Common myeloid progenitor, CD34-positive (primary cell): ENCODE measurements at regions not wholly inside any gene's neighbourhood (a gene's known extent, or its start where the extent isn't known, plus 50 kb on each side); places are given as distances from the start of the nearest gene placed in this dataset.

Source experiments
- CTCF ChIA-PET: fragments of 350-600 bp; sonication (Branson Sonifier 250); formaldehyde crosslinking; loops from one replicate; lab custom pipeline; 2021; ENCODE audit warnings: antibody characterized with exemption; lab: Charles Lee
- POLR2A ChIA-PET: fragments of 350-600 bp; sonication (Branson Sonifier 250); formaldehyde crosslinking; loops from one replicate; lab custom pipeline; 2021; ENCODE audit warnings: antibody characterized with exemption; lab: Charles Lee
- DNase-seq, 3 donors: peaks; one replicate each; pipeline versions ENCODE4 v3.0.0 to v3.0.0-alpha.2; 2013
- H3K27ac ChIP-seq, 2 experiments: 1 replicate in 1 of 2; 2 replicates in 1 of 2; pipeline ENCODE4 v1.7.0; 2013; ENCODE audit warnings: inconsistent platforms in 2 of 2, low read length in 2 of 2, mild to moderate bottlenecking in 2 of 2, low read depth in 1 of 2, moderate library complexity in 1 of 2; ENCODE audit not compliant: severe bottlenecking in 2 of 2, insufficient read depth in 1 of 2, poor library complexity in 1 of 2
- H3K27me3 ChIP-seq, 5 experiments: replicated peaks in 2 of 5; 1 replicate in 3 of 5; 2 replicates in 2 of 5; pipeline versions ENCODE4 v1.6.1 to v1.7.0; 2013; ENCODE audit warnings: low read length in 4 of 5, mild to moderate bottlenecking in 2 of 5, moderate library complexity in 2 of 5, inconsistent platforms in 1 of 5; ENCODE audit not compliant: insufficient read depth in 5 of 5, control insufficient read depth in 4 of 5
- H3K36me3 ChIP-seq, 4 experiments: 1 replicate in 2 of 4; 2 replicates in 2 of 4; pipeline versions ENCODE4 v1.6.1 to v1.7.0; 2013; ENCODE audit warnings: low read length in 3 of 4, control low read depth in 1 of 4, mild to moderate bottlenecking in 1 of 4; ENCODE audit not compliant: control insufficient read depth in 4 of 4, insufficient read depth in 4 of 4
- H3K4me1 ChIP-seq, 4 experiments: 1 replicate in 3 of 4; 2 replicates in 1 of 4; pipeline versions ENCODE4 v1.6.1 to v1.7.1; 2013; ENCODE audit warnings: low read length in 3 of 4, mild to moderate bottlenecking in 3 of 4, control low read depth in 1 of 4, inconsistent platforms in 1 of 4, moderate library complexity in 1 of 4; ENCODE audit not compliant: control insufficient read depth in 4 of 4, insufficient read depth in 4 of 4; ENCODE audit errors: control extremely low read depth in 1 of 4
- H3K4me3 ChIP-seq, 7 experiments: 1 replicate in 4 of 7; 2 replicates in 3 of 7; pipeline versions ENCODE4 v1.5.1 to v1.7.0; 2013; ENCODE audit warnings: mild to moderate bottlenecking in 7 of 7, low read length in 6 of 7, moderate library complexity in 6 of 7, inconsistent platforms in 2 of 7, low read depth in 2 of 7, control low read depth in 1 of 7; ENCODE audit not compliant: insufficient read depth in 4 of 7, control insufficient read depth in 1 of 7; ENCODE audit errors: extremely low read depth in 1 of 7
- H3K9me3 ChIP-seq, 5 experiments: 1 replicate in 4 of 5; 2 replicates in 1 of 5; pipeline versions ENCODE4 v1.6.1 to v1.7.1; 2013; ENCODE audit warnings: low read length in 4 of 5, mild to moderate bottlenecking in 2 of 5, inconsistent platforms in 1 of 5, low read depth in 1 of 5, moderate library complexity in 1 of 5; ENCODE audit not compliant: control insufficient read depth in 4 of 5, insufficient read depth in 2 of 5; ENCODE audit errors: control extremely low read depth in 1 of 5
- WGBS: methylation state at CpG from one replicate; pipeline ENCODE4 v1.1.5; 2013; ENCODE audit not compliant: insufficient coverage; 5-methylcytosine and 5-hydroxymethylcytosine counted together

DNA sequence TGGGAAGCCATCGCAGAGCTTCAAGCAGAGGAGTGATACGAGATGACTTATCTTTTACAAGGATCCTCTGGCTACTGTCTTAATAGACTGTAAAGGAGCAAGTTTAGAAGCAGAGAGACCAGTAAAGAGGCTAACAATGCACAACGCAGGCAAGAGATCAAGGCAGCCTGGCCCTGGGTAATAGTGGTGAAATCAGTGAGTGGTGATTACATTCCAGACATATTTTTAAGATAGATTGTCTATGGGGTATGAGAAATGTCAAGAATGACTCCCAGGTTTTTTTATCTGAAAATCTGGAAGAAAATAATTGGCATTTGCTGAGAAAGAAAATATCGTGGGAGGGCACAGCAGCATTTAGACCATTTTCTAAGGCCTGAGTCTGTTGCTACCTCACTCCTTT lies 213.6 kb upstream of the HTR1E start:
- WGBS, result 91% methylated on average over 3 of the region's 4 CpGs
- no peaks in the 10 kb centered on the region for H3K36me3 ChIP-seq
- POLR2A ChIA-PET, result no interaction called here
- H3K27ac ChIP-seq, result no peak overlapping the region
- H3K4me1 ChIP-seq, result no peaks in the 10 kb centered on the region
- CTCF ChIA-PET, result no interaction called here
- no peak for DNase-seq
- H3K27me3 ChIP-seq, result no peaks in the 10 kb centered on the region
- no peaks in the 10 kb centered on the region for H3K9me3 ChIP-seq
- H3K4me3 ChIP-seq, result no peak overlapping the region

DNA sequence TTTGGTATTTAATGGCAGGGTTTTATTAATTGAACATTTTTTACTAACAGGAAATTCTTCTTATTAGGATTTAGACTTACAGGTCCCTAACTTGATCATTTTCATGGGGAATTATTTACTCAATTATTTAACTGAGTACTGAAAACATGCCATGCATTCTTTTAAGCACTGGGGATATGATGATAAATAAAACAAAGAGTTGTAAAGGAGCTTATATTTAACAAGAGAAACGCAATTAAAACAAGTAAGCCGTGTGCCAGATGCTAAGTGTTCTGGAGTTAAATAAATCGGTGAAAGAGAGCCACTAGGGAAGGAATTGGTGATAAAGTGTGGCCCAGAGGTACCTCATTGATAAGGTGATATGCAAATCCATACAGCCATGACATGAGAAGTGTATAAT lies 214.2 kb upstream of the HTR1E start:
- Histone ChIP-seq H3K9me3 (no peaks in the 10 kb centered on the region), H3K27me3 (no peaks in the 10 kb centered on the region), H3K36me3 (no peaks in the 10 kb centered on the region), H3K4me3 (no peak overlapping the region), H3K4me1 (no peaks in the 10 kb centered on the region), H3K27ac (no peak overlapping the region)
- no peak for DNase-seq
- ChIA-PET POLR2A (no interaction called here), CTCF (no interaction called here)
- 96% methylated on average over 3 of the region's 3 CpGs for WGBS

DNA sequence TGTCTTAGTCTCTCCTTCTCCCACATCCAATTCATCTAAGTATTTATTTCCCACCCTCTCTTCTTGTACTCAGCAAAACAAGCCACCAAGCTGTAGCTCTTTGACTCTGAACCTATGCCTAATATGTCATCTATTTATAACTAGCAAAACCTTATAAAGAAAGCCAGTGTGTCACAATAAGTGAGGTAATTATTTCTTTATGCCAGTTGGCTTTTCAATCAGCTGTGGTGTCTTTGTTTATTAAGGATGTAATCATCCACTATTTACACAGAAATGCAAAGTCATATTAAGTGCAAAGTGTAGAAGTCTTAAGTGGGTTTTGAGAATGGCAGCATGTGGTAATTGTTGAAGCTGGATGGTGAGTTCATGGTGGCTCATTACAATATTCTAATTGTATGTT lies 215.2 kb upstream of the HTR1E start:
- Histone ChIP-seq H3K27me3 (no peaks in the 10 kb centered on the region), H3K9me3 (no peaks in the 10 kb centered on the region), H3K36me3 (no peaks in the 10 kb centered on the region), H3K4me1 (no peaks in the 10 kb centered on the region), H3K4me3 (no peak overlapping the region), H3K27ac (no peak overlapping the region)
- CTCF ChIA-PET, result no interaction called here
- POLR2A ChIA-PET, result no interaction called here
- no peak for DNase-seq

DNA sequence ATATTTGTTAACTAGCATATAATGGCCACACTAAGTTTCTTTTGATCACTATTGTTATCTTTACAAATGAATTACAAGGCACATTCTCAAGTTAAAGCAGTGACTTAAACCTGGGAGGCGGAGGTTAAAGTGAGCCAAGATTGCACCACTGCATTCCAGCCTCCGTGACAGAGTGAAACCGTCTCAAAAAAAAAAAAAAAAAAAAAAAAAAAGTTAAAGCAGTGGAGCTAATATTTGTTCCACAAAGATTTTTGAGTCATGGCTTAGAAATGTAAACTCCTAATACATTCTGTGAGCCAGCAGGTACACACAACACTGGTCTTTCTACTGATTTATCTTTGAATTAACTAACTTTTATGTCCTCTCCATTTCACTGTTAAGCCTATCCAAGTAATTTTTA lies 221.7 kb upstream of the HTR1E start:
- no peaks in the 10 kb centered on the region for H3K4me1 ChIP-seq
- POLR2A ChIA-PET, result no interaction called here
- H3K36me3 ChIP-seq, result no peaks in the 10 kb centered on the region
- 84% methylated on average over 3 of the region's 3 CpGs for WGBS
- no peak for DNase-seq
- H3K27me3 ChIP-seq, result no peaks in the 10 kb centered on the region
- no peak overlapping the region for H3K4me3 ChIP-seq
- H3K9me3 ChIP-seq, result no peaks in the 10 kb centered on the region
- H3K27ac ChIP-seq, result no peak overlapping the region
- CTCF ChIA-PET, result no interaction called here

DNA sequence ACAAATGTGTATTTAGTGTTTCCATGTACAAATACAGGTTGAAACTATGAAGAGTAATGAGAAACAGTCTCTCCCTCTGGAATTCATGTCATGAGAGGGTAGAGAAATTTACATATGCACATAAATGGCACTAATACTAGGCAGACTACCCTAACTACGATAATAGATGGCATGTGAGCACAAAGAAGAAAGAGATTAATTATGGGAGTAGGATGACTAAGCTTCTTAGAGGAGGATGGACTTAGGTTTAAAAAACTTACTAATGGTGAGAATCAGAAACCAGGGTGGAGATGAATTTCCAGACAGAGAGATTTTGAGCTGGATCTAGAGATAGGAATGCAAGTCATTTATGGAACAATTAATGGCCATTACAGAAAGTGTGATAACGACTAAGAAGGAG lies 225.3 kb upstream of the HTR1E start:
- no peak overlapping the region for H3K4me3 ChIP-seq
- H3K27me3 ChIP-seq, result no peaks in the 10 kb centered on the region
- no peaks in the 10 kb centered on the region for H3K9me3 ChIP-seq
- no peak overlapping the region for H3K27ac ChIP-seq
- no peaks in the 10 kb centered on the region for H3K36me3 ChIP-seq
- ChIA-PET CTCF (no interaction called here), POLR2A (no interaction called here)
- no peaks in the 10 kb centered on the region for H3K4me1 ChIP-seq
- no peak for DNase-seq
- 0% methylated on average over 1 of the region's 2 CpGs for WGBS

DNA sequence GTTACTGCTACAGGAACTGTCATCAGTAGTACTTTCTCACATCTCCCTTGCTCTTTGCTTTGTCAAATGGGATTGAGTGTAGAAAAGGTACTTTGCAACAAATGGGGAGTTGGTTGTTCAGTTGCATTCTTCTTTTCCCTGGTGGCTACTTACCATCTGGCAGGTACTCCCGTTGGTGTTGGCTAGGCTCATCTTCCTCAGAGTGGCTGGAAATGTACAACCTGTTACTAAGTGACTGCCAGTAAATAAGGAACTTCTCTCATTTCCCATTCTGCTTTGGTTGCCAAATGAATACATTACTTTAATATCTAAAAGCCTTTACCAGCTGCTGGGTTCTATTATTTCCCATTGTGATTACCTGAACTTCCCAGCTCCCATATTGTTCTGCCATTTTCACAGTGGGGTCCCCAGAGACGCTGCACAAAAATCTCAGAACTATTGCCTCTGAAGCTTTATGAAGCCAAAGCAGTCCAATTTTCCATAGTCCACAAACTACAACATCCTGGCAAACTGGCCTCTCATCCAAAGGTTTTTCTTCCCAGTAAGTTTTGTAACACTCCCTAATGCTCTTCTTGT lies 229.7 kb upstream of the HTR1E start:
- Histone ChIP-seq H3K27me3 (no peaks in the 10 kb centered on the region), H3K4me3 (no peak overlapping the region), H3K36me3 (no peaks in the 10 kb centered on the region), H3K9me3 (peaks cover 0 to 2% (median 0%) of the 10 kb centered on the region in 5 experiments), H3K4me1 (no peaks in the 10 kb centered on the region), H3K27ac (no peak overlapping the region)
- CTCF ChIA-PET, result no interaction called here
- POLR2A ChIA-PET, result no interaction called here
- DNase-seq, result no peak
- 40% methylated on average over 2 of the region's 2 CpGs for WGBS

DNA sequence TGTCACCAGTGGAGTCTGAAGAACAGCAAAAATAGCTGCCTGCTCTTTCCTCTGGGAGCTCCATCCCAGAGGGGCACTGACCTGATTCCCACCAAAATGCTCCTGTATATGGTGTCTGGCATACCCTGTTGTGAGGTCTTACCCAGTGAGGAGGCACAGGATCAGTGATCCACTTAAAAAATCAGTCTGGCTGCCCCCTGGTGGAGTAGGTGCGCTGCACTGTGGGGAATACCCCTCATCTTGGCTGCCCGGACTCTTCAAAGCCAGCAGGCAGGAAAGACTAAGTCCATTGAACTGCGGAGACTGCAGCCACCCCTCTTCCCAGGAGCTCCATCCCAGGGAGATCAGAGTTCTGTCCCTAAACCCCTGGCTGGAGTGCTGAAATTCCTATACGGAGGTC lies 230.9 kb upstream of the HTR1E start:
- H3K27ac ChIP-seq, result no peak overlapping the region
- no peaks in the 10 kb centered on the region for H3K27me3 ChIP-seq
- H3K4me3 ChIP-seq, result no peak overlapping the region
- no peaks in the 10 kb centered on the region for H3K4me1 ChIP-seq
- peaks cover 0 to 2% (median 0%) of the 10 kb centered on the region in 5 experiments for H3K9me3 ChIP-seq
- 87% methylated on average over 4 of the region's 4 CpGs for WGBS
- CTCF ChIA-PET, result no interaction called here
- no peak for DNase-seq
- POLR2A ChIA-PET, result no interaction called here
- H3K36me3 ChIP-seq, result no peaks in the 10 kb centered on the region
